SK-N-SH treated with all-trans-retinoic acid at 6 μM for 48 hours (cell line): ENCODE measurements at regions not wholly inside any gene's neighbourhood (a gene's known extent, or its start where the extent isn't known, plus 50 kb on each side); places are given as distances from the start of the nearest gene placed in this dataset.

Experiments used
- ESRRG ChIP-seq: fragments of 250-450 bp; sonication (Bioruptor Pico); IDR thresholded peaks from 2 replicates; pipeline ENCODE4 v1.6.1; 2021; ENCODE audit warnings: mild to moderate bottlenecking
- TOX ChIP-seq: fragments of 250-450 bp; sonication (Bioruptor Pico); IDR thresholded peaks from 2 replicates; pipeline ENCODE4 v1.8.0; 2021; ENCODE audit warnings: mild to moderate bottlenecking, moderate library complexity, borderline replicate concordance
- ZNF565 ChIP-seq: fragments of 450-650 bp; formaldehyde crosslinking; conservative IDR thresholded peaks from 2 replicates; pipeline ENCODE4 v1.5.0; 2020; ENCODE audit warnings: low read depth, mild to moderate bottlenecking, moderate library complexity
- TF ChIP-seq, protein P1 (sequence below): fragments of 250-450 bp; sonication (Bioruptor Pico); IDR thresholded peaks from 2 replicates; pipeline ENCODE4 v1.5.0; 2020; ENCODE audit warnings: mild to moderate bottlenecking, moderate library complexity

GRCh38 chr21:28437061-28437460 lies 555.6 kb downstream of the LTN1 start:
- TF ChIP-seq ESRRG (no peak), TOX (no peak), ZNF565 (no peak)
- TF ChIP-seq, protein P1, sequence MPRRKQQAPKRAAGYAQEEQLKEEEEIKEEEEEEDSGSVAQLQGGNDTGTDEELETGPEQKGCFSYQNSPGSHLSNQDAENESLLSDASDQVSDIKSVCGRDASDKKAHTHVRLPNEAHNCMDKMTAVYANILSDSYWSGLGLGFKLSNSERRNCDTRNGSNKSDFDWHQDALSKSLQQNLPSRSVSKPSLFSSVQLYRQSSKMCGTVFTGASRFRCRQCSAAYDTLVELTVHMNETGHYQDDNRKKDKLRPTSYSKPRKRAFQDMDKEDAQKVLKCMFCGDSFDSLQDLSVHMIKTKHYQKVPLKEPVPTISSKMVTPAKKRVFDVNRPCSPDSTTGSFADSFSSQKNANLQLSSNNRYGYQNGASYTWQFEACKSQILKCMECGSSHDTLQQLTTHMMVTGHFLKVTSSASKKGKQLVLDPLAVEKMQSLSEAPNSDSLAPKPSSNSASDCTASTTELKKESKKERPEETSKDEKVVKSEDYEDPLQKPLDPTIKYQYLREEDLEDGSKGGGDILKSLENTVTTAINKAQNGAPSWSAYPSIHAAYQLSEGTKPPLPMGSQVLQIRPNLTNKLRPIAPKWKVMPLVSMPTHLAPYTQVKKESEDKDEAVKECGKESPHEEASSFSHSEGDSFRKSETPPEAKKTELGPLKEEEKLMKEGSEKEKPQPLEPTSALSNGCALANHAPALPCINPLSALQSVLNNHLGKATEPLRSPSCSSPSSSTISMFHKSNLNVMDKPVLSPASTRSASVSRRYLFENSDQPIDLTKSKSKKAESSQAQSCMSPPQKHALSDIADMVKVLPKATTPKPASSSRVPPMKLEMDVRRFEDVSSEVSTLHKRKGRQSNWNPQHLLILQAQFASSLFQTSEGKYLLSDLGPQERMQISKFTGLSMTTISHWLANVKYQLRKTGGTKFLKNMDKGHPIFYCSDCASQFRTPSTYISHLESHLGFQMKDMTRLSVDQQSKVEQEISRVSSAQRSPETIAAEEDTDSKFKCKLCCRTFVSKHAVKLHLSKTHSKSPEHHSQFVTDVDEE, result no peak
